OCI-M2 (cell line): ENCODE measurements at regions not wholly inside any gene's neighbourhood (a gene's known extent, or its start where the extent isn't known, plus 50 kb on each side); places are given as distances from the start of the nearest gene placed in this dataset.

Experiments
- DNase-seq: peaks from one replicate; lab custom pipeline; 2025; ENCODE audit not compliant: unreplicated experiment; lab: John Stamatoyannopoulos, UW

- no peak for DNase-seq
Measured at GRCh38 chrX:39519030-39519488, 578.7 kb downstream of the BCOR start.

GRCh38 chrX:39519566-39520301 lies 578.0 kb downstream of the BCOR start:
- no peak for DNase-seq

GRCh38 chrX:39525758-39526157 lies 572.0 kb downstream of the BCOR start:
- no peak for DNase-seq

DNA sequence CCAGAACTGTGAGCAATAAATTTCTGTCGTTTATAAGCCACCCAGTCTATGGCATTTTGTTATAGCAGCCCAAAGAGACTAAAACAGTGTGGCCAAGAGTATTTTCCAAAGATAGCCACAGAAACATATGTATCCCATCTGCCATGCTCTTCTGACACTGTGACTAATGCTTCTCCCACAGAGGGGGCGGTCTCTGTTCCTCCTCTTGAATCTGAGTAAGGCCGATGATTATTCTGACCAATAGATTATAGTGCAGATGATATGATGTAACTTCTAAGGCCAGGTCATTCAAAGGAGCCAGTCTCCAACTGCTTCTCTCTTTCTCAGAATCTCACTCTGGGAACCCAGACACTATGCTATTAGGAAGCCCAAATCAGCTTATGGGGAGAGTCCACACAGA lies 570.7 kb downstream of the BCOR start:
- no peak for DNase-seq

- DNase-seq: no peak
Measured at GRCh38 chrX:39528161-39528916, 569.4 kb downstream of the BCOR start.

- DNase-seq: no peak
Measured at GRCh38 chrX:39532761-39533160, 565.0 kb downstream of the BCOR start.

- no peak for DNase-seq
Measured at GRCh38 chrX:39534949-39535348, 562.8 kb downstream of the BCOR start.

DNA sequence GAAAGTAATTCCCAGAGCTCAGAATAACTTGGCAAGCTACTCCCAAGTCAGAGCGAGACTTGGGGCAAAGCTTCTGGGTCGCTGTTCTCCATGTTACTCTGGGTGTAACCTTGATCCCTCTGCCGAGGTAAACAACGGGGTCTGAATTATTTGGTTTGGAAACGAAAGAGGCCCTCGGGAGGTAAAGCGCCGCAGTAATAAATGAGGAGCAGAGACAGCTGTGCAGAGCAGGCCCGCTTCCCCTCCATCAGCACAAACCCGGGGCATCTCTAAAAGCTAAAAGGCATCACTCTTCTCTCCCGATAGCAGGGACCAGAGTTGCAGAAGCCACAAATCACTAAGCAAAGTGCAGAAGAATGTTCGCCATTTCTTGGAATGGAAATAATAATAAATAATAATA lies 561.5 kb downstream of the BCOR start:
- DNase-seq: no peak

DNA sequence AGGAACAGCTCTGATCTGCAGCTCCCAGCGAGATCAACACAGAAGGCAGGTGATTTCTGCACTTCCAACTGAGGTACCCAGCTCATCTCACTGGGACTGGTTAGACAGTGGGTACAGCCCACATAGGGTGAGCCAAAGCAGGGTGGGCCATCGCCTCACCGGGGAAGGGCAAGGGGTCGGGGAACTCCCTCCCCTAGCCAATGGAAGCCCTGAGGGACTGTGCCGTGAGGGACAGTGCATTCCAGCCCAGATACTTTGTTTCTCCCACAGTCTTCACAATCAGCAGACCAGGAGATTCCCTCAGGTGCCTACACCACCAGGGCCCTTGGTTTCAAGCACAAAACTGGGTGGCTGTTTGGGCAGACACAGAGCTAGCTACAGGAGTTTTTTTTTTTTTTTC lies 555.9 kb downstream of the BCOR start:
- DNase-seq: no peak

DNA sequence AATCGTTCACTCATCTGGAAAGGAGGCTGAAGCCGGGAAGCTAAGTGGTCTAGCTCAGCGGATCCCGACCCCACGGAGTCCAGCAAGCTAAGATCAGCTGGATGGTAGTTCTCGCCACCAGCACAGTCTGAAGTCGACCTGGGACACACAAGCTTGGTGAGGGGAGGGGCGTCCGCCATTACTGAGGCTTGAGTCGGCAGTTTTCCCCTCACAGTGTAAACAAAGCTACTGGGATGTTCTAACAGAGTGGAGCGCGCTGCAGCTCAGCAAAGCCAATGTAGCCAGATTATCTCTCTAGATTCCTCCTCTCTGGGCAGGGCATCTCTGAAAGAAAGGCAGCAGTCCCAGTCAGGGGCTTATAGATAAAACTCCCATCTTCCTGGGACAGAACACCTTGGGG lies 555.4 kb downstream of the BCOR start:
- no peak for DNase-seq

DNA sequence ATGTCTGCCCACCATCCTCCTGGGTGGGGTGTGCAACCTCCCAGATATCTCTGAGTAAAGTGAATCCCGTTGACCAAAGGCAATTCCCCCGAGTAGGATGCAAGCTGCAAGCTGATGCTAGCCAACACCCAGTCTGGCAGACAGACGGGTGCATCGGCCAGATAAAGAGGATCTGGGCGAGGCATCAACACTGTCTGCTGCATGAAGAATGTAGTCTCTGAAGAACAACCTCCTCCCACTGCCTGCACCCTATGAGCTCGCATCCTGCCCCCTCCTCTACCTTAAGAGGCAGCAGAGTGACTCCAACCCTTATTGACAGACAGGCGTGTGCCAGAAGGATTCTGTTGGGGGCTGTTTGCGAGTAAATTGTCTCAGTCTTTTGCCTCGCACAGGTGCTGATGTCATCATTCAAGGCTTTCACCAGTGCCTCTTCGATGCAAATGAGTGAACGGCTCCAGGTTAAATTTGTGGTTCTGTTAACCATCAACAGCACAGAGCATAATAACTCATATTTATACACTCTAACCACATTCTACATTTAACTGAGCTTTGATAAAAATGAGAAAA lies 546.9 kb downstream of the BCOR start:
- peak; percentile 12 for DNase-seq

DNA sequence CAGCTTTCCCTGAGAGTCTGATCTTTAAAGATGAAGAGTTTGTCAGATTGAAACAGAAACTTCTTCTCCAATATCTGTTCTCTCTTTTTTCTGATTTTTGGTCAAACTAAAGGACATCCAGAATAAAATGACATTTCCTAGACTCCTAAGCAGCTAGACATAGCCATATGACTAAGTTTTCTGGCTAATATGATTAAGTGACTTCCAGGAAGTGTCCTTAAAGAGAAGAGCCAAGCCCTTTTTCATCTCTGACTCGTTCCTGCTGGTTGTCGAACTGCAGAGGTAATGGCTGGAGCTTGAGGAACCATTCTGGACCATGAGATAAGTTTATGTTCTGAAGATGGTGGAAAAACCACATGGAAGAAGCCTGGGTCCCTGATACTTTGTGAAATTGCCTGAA lies 546.0 kb downstream of the BCOR start:
- DNase-seq: no peak

DNA sequence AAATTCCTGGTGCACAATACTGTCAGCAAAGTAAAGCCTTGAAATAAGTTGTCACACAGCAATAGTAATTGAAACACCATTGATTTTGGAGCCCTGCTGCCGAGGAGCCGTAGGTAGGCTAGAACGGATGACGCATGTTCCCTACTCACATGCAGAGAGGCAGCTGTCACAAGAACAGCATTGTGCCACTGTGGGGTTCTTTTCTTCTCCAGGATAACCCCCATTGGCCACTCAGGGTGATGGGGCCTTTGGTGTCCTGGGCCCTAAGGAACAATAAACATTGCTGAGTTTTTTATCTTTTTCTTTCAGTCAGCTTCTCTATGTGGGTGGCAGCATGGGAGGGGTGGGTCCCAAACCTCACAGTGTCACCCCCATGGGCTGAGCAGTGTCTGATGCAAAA lies 542.3 kb downstream of the BCOR start:
- no peak for DNase-seq

DNA sequence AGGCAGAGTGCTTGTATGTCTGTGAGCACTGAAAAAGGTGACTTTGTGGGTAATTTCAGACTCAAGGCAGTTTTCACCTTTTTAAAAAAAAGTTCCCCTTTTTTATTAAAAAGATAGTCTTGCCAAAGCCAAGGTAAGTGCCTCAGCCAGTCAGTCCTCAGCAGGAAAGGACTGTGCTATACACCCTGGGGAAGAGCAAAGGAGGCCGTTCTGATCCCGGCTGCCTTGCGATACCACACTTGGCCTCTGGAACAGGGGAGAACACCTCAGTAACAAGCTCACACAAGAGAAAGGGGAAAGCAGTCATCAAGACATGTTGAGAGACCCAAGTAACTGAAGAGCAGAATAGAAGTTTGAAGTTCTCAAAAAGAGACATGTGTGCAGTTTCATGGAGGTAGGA lies 541.7 kb downstream of the BCOR start:
- DNase-seq: no peak

GRCh38 chrX:39559229-39559628 lies 538.5 kb downstream of the BCOR start:
- DNase-seq: no peak

DNA sequence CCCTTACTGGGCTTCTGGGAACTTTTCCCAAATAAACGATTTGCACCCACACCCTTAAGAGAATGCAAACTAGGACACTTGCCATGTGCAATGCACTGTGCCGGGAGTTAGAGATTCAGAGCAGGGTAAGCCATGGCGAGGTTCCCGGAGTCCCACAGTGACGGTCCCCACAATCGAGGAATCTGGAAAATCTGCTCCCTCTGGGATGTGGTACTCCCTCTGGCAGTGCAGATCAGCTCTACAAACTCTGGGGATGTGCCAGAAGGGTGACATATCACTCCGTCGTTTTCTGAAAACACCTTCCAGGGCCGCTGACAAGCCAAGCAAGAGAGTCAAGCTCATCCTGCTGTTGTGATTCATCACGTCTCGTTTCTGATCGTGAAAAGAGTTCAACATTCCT lies 537.5 kb downstream of the BCOR start:
- no peak for DNase-seq

GRCh38 chrX:39563178-39563577 lies 534.6 kb downstream of the BCOR start:
- DNase-seq: no peak

GRCh38 chrX:39564751-39565150 lies 533.0 kb downstream of the BCOR start:
- DNase-seq: no peak

- no peak for DNase-seq
Measured at GRCh38 chrX:39574178-39574577, 523.6 kb downstream of the BCOR start.

- DNase-seq: no peak
Measured at GRCh38 chrX:39576041-39576872, 521.5 kb downstream of the BCOR start.

- DNase-seq: no peak
Measured at GRCh38 chrX:39577206-39577984, 520.4 kb downstream of the BCOR start.
